ENCODE measurements at regions not wholly inside any gene's neighbourhood (a gene's known extent, or its start where the extent isn't known, plus 50 kb on each side); places are given as distances from the start of the nearest gene placed in this dataset.

DNA sequence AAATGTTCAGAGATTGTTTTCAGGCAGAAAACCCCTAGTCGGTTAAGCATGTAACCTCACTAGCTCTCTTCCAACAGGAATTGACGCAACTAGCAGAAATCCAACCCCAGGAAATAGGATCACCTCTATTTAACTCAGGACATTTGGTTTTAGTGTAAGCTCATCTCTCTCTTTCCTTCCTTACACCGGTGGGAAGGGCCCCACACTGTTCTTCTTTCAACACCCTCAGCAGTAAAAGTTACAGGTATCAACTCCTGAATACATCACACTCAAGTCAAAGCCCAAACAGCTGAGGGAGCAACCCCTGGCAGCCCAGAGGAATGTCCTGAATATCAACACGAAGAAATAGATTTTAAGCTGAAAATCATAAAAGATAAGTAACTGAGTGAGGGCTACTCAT lies 191.2 kb upstream of the KIF2B start:
- TF ChIP-seq, protein P1, sequence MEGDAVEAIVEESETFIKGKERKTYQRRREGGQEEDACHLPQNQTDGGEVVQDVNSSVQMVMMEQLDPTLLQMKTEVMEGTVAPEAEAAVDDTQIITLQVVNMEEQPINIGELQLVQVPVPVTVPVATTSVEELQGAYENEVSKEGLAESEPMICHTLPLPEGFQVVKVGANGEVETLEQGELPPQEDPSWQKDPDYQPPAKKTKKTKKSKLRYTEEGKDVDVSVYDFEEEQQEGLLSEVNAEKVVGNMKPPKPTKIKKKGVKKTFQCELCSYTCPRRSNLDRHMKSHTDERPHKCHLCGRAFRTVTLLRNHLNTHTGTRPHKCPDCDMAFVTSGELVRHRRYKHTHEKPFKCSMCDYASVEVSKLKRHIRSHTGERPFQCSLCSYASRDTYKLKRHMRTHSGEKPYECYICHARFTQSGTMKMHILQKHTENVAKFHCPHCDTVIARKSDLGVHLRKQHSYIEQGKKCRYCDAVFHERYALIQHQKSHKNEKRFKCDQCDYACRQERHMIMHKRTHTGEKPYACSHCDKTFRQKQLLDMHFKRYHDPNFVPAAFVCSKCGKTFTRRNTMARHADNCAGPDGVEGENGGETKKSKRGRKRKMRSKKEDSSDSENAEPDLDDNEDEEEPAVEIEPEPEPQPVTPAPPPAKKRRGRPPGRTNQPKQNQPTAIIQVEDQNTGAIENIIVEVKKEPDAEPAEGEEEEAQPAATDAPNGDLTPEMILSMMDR (conservative IDR thresholded peaks at IDR 0.05; ENCODE audit: low read depth in 2 of 2): no peak
- TF ChIP-seq EZH2 (IDR thresholded peaks at IDR 0.05; ENCODE audit: low read depth, unreplicated experiment) (no peak), POLR2AphosphoS5 (IDR thresholded peaks at IDR 0.05; ENCODE audit: low read depth) (no peak), NANOG (IDR thresholded peaks at IDR 0.05; ENCODE audit: borderline replicate concordance) (no peak)
- TF ChIP-seq, protein P2, sequence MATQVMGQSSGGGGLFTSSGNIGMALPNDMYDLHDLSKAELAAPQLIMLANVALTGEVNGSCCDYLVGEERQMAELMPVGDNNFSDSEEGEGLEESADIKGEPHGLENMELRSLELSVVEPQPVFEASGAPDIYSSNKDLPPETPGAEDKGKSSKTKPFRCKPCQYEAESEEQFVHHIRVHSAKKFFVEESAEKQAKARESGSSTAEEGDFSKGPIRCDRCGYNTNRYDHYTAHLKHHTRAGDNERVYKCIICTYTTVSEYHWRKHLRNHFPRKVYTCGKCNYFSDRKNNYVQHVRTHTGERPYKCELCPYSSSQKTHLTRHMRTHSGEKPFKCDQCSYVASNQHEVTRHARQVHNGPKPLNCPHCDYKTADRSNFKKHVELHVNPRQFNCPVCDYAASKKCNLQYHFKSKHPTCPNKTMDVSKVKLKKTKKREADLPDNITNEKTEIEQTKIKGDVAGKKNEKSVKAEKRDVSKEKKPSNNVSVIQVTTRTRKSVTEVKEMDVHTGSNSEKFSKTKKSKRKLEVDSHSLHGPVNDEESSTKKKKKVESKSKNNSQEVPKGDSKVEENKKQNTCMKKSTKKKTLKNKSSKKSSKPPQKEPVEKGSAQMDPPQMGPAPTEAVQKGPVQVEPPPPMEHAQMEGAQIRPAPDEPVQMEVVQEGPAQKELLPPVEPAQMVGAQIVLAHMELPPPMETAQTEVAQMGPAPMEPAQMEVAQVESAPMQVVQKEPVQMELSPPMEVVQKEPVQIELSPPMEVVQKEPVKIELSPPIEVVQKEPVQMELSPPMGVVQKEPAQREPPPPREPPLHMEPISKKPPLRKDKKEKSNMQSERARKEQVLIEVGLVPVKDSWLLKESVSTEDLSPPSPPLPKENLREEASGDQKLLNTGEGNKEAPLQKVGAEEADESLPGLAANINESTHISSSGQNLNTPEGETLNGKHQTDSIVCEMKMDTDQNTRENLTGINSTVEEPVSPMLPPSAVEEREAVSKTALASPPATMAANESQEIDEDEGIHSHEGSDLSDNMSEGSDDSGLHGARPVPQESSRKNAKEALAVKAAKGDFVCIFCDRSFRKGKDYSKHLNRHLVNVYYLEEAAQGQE (IDR thresholded peaks at IDR 0.05; ENCODE audit: unreplicated experiment): no peak

All from GM23338 (cell line).